ENCODE measurements at regions not wholly inside any gene's neighbourhood (a gene's known extent, or its start where the extent isn't known, plus 50 kb on each side); places are given as distances from the start of the nearest gene placed in this dataset.

DNA sequence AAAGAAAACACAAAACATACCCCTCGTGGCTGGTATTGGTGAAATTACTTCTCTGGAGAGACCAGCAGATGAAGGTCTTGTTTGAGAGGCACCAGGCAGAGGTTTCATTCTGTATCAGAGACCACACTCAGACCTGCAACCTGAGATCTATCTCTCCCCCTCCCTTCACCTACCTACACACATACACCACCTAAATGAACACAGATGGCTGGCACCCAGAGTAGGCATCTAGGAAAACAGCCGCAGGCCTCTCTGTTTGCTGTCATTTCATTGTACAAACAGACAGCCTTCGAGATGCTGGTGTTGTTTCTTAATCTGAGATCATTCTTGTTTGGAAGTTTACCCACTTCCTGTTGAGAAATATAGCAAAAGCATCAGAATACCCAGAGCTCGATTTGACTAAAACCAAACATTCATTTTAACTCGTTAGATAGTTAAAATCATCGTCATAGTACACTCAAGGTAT, 173.9 kb upstream of the SLC25A13 start:
- peak in 1 of 4 experiments; percentile 0 for DNase-seq (ENCODE audit: low read depth in 4 of 4, low spot score in 1 of 4)

GRCh38 chr7:96486681-96487080, 164.8 kb upstream of the SLC25A13 start:
- DNase-seq (ENCODE audit: low read depth in 4 of 4, low spot score in 1 of 4): no peak

GRCh38 chr7:96484845-96485244, 162.9 kb upstream of the SLC25A13 start:
- DNase-seq (ENCODE audit: low read depth in 4 of 4, low spot score in 1 of 4): no peak

DNA sequence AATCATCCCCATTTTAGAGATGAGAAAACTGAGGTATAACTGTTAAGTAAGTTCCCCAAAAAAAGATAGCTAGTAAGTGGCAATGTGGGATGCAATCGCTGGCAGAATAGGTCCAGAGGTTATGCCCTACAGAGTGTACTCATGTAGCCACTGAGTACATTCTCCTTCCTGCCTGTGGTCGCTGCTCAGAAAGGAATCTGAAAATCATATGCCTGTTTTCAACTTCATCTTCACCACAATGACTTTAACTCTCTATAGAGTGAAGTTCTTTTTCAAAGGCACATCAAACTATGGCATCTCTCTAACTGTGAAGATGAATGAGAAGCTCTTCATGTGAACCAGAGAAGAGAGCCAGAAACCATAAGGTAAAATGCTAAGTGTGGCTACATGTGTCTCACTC, 162.2 kb upstream of the SLC25A13 start:
- DNase-seq (ENCODE audit: low read depth in 4 of 4, low spot score in 1 of 4): no peak

DNA sequence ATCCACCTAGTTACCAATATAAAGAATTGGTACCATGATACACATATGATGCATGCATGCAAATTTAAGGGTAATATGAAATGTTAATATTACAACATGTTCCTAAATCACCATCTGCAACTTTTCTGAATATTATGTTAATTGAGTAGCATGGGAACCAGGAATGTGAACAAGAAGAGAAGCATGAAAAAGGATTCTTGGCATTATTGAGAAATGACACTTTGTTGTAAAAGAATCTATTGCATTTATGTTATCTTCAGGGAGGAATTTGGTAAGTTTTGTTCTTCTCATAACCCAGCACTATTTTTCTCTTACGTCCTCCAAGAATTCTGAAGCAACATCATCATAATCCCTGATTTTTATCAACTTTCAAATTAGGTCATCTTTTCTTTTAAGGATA, 159.9 kb upstream of the SLC25A13 start:
- no peak for DNase-seq (ENCODE audit: low read depth in 4 of 4, low spot score in 1 of 4)

GRCh38 chr7:96479015-96479645, 157.2 kb upstream of the SLC25A13 start:
- DNase-seq (ENCODE audit: low read depth in 4 of 4, low spot score in 1 of 4): no peak

- no peak for DNase-seq (ENCODE audit: low read depth in 4 of 4, low spot score in 1 of 4)
Observed at GRCh38 chr7:96471606-96472005, 149.7 kb upstream of the SLC25A13 start.

- no peak for DNase-seq (ENCODE audit: low read depth in 4 of 4, low spot score in 1 of 4)
Observed at GRCh38 chr7:96452146-96452545, 130.2 kb upstream of the SLC25A13 start.

GRCh38 chr7:96449094-96449493, 127.2 kb upstream of the SLC25A13 start:
- no peak for DNase-seq (ENCODE audit: low read depth in 4 of 4, low spot score in 1 of 4)

GRCh38 chr7:96447109-96447645, 125.3 kb upstream of the SLC25A13 start:
- DNase-seq (ENCODE audit: low read depth in 4 of 4, low spot score in 1 of 4): no peak

- DNase-seq (ENCODE audit: low read depth in 4 of 4, low spot score in 1 of 4): no peak
Observed at GRCh38 chr7:96441436-96442084, 119.7 kb upstream of the SLC25A13 start.

DNA sequence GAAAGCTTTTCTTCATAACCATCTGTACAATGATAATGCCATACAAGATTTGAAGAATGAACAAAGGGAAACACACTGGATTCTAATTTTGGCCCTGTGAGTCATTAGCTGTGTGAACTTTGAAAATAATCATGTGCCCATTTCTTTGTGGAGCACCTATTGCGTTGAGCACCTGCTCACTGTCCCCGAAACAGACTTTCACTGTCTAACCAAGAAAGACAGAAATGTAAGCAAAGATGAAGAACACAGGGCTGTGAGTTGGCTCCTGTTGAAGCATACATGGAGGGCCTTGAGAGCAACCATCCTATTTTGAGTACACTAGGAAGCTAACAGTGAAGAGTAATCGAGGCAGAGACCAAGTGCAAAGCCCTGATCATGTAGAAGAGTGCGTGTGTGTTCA, 118.4 kb upstream of the SLC25A13 start:
- DNase-seq (ENCODE audit: low read depth in 4 of 4, low spot score in 1 of 4): no peak

- no peak for DNase-seq (ENCODE audit: low read depth in 4 of 4, low spot score in 1 of 4)
Observed at GRCh38 chr7:96436880-96437279, 115.0 kb upstream of the SLC25A13 start.

DNA sequence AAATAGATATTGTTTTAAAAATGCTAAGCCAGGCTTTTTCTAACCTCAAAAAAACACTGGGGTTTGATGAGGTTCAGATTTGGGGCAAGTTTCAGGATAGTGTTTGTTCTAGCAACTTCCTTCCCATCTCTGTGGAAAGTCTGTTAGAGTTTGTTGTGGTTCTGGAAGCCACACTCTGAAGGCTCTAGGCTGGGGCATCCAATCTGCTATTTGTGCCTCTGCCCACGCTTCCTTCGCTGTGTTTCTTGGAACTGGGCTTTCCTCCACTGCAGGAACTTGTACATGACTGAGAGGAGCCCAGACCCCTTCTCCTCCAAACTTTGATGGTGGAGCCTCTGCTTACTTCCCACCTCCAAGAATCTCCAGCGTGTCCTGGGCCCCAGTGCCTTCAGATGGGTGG, 108.5 kb upstream of the SLC25A13 start:
- DNase-seq (ENCODE audit: low read depth in 4 of 4, low spot score in 1 of 4): no peak

DNA sequence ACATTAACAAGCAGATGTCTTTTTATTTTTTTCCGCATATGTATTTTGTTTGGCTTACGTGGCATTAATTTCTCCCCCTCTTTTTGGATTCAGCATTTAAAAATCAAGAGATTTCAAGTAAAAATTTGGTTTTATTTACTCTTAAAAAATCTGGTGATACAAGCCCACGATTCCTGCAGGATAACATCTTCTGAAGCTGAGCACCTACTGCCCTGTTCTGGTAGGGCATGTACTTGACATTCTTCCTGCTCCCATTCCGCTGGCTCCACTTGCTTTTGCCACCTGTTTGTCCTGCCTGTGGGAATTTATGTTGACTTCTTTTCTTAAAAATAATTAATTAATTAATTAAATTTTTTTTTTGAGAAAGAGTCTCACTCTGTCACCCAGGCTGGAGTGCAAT, 105.2 kb upstream of the SLC25A13 start:
- DNase-seq (ENCODE audit: low read depth in 4 of 4, low spot score in 1 of 4): no peak

DNA sequence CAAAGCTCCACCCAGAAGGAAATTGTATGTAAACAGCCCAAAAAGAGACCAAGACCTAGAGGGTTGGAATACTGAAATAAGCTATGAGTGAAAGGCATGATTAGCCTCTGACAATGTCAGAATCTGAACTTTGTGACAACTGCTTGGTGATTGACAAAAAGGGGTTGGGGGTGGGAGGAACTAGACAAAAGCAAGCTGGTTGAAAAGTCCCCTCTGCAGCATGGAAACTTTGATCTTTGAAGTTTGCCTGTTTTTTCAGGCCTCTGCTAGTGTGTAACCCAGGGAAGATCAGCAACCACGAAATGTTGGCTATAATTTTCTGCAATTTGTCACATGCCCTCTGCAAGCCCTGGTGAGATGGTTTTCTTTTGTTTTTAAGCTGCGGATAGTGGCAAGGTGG, 104.8 kb upstream of the SLC25A13 start:
- DNase-seq (ENCODE audit: low read depth in 4 of 4, low spot score in 1 of 4): no peak

- DNase-seq (ENCODE audit: low read depth in 4 of 4, low spot score in 1 of 4): no peak
Observed at GRCh38 chr7:96426027-96426426, 104.1 kb upstream of the SLC25A13 start.

DNA sequence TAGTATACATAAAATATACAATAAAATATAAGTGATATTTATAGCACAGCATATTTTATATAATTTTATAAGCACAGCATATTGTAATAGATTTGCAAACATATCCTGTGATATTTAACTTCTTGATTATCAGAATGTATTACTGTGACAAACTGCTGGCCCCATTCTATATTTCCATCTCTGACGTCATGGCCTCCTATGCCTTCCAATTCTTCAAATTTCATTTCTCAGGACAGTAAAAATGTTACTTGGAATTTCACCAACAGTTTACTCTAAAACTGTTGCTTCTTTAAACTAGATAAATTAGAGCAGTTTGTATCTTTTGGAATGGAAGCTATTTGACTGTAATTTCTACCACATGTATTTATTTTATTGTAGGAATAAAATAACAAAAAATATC, 102.5 kb upstream of the SLC25A13 start:
- DNase-seq (ENCODE audit: low read depth in 4 of 4, low spot score in 1 of 4): no peak

- no peak for DNase-seq (ENCODE audit: low read depth in 4 of 4, low spot score in 1 of 4)
Observed at GRCh38 chr7:96422388-96422787, 100.5 kb upstream of the SLC25A13 start.

GRCh38 chr7:96418581-96418980, 96.7 kb upstream of the SLC25A13 start:
- DNase-seq (ENCODE audit: low read depth in 4 of 4, low spot score in 1 of 4): no peak

DNA sequence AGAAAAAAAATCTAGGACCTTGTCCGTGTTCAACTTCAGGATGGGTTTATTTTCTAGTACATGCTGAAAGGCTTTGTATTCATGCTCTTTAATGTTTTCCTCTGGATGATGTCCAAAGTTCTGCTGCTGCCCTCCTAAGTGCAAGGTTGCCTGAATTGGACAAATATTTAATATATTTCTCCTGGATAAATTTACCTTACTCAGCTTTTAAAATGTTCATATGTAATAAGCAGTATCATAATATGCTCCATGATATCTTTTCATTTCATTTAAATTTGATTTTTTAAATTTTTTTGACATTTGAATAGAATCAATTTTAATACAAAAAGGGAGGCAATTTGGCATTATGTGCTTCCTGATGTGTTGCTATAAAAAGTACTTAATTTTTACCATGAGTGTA, 95.9 kb upstream of the SLC25A13 start:
- no peak for DNase-seq (ENCODE audit: low read depth in 4 of 4, low spot score in 1 of 4)

GRCh38 chr7:96416599-96416998, 94.7 kb upstream of the SLC25A13 start:
- DNase-seq (ENCODE audit: low read depth in 4 of 4, low spot score in 1 of 4): no peak

DNA sequence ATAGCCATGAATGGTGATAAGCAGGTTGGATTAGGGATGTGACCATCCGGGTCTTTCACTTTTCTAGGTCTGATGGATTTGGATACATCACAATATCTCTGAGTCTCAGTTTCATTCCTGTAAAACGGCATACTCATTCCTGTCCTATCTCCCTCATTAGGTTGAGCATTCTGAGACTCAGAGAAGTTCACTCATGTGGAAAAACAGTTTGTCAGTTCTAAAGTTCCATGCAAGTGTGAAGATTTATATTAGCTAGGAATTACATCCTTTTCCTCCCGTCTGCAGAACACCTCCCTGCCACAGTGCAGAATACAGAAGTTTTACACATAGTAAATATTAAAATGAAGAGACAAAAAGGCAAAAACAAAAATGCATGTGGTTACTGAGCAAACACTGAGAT, 94.2 kb upstream of the SLC25A13 start:
- DNase-seq (ENCODE audit: low read depth in 4 of 4, low spot score in 1 of 4): no peak

All from stimulated activated CD4-positive, alpha-beta T cell treated with anti-CD3 and anti-CD28 coated beads, Interleukin-1b, Interleukin-23, amount 100 ng/mL, for 24 hours (primary cell).